ENCODE measurements at regions not wholly inside any gene's neighbourhood (a gene's known extent, or its start where the extent isn't known, plus 50 kb on each side); places are given as distances from the start of the nearest gene placed in this dataset.

DNA sequence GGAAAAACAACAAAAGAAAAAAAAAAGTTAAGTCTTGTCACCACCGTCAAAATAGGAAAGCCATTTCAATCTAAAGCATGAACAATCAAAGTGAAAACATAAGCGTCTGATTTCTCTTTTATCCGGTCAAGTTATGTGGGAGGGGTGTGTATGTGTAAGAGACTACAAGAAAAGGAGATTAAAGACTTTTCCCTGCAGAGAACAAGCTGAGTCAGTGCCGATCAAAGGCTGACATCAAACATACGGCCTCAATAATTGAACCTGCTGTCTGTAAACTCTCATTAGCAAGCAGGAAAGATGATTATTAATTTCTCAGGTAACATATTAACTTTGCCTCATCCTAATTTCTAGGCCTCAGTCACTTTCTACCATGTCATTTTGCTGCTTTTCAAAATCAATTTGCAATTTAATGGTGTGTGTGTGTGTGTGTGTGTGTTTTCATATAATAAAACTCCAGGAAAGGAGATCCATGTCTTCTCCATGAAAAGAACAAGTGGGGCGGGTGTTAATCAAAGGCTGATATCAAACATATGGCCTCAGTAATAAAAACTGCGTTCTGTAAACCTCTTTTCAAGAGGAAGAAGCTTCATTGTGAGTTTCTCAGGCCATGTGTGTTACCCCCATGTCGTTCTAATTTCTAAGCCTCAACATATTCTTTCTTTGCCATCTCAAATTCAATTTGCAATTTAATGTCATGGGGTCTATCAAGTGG, 649.1 kb upstream of the SORCS1 start:
- no peak overlapping the region for H3K4me3 ChIP-seq (ENCODE audit: low read depth, low read length)

- H3K4me3 ChIP-seq (ENCODE audit: low read depth, low read length): no peak overlapping the region
These were observed 645.4 kb upstream of the SORCS1 start for GRCh38 chr10:107809889-107810288.

DNA sequence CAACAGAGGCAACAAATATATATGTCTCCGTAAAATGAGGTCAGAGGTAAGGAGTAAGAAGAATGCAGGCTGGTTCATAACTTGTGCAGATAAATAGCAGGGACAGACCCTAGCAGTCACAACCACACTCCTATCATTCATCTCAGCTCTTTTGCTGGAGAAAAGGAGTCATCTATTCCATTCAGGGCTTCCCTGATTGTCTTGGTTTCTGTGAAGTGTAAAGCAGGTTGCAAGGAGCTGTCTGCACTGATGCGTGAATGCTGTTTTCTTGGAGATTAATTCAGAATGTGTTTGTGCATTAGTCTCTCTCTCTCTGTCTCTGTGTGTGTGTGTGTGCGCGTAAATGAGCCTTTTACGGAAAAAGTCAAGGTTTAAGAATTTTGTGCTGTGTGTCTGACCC, 643.3 kb upstream of the SORCS1 start:
- H3K4me3 ChIP-seq (ENCODE audit: low read depth, low read length): no peak overlapping the region

GRCh38 chr10:107806026-107806425, 641.5 kb upstream of the SORCS1 start:
- H3K4me3 ChIP-seq (ENCODE audit: low read depth, low read length): no peak overlapping the region

- no peak overlapping the region for H3K4me3 ChIP-seq (ENCODE audit: low read depth, low read length)
These were observed 639.0 kb upstream of the SORCS1 start for GRCh38 chr10:107803546-107803945.

DNA sequence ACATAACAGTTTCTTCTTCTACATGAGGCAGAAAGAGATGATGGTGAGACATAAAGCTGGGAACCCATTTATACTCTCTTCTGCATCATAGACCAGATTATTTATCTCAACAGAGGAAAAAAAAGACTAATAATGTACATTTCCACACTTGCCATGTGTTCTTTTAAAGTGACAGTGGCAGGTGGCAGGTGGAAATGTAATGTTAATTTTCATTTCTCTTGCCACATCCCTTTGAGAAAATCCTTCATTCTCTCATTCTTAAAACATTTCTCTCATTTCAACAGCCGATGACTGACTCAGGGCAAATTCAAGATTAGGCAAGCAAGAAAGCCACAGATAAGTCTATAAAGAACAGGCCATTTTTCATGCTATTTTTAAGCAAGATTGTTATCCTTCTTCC, 635.6 kb upstream of the SORCS1 start:
- no peak overlapping the region for H3K4me3 ChIP-seq (ENCODE audit: low read depth, low read length)

DNA sequence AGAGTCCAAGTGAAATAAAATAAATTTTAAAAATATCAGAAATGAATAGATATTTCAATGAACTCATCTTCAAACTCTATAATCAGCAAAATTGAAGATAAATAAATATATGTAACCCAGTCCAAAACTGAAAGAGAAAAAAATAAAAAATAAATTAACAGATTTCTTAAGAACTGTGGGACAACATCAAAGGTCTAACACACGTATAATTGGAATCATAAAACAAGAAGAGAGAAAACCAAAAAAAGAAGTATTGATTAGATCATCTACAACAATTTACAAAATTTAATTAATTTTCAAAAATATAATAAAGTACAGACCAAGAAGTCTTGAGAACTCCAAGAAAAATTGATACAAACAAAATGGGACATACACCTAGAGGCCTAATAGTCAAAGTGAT, 625.8 kb upstream of the SORCS1 start:
- H3K4me3 ChIP-seq (ENCODE audit: low read depth, low read length): no peak overlapping the region

- H3K4me3 ChIP-seq (ENCODE audit: low read depth, low read length): no peak overlapping the region
These were observed 606.6 kb upstream of the SORCS1 start for GRCh38 chr10:107771066-107771465.

DNA sequence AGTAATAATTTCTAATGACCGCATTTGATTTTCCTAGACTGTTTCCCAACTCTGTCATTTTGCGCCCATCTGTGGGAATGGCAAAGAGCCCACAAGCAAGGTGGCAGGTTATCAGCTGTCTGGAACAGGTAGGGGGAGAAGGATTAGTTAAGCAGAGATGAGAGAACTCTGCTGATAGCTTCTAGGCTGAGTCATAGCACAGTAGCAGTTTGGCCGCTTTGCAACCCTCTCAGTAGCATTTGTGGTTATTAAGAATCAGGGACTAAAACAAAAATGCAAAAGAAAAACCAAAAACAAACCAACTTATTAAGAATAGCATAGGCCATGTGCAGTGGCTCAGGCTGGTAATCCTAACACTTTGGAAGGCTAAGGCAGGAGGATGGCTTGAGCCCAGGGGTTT, 602.7 kb upstream of the SORCS1 start:
- no peak overlapping the region for H3K4me3 ChIP-seq (ENCODE audit: low read depth, low read length)

- H3K4me3 ChIP-seq (ENCODE audit: low read depth, low read length): no peak overlapping the region
These were observed 590.3 kb upstream of the SORCS1 start for GRCh38 chr10:107754814-107755213.

- H3K4me3 ChIP-seq (ENCODE audit: low read depth, low read length): no peak overlapping the region
These were observed 584.7 kb upstream of the SORCS1 start for GRCh38 chr10:107749235-107749634.

GRCh38 chr10:107747851-107748250, 583.3 kb upstream of the SORCS1 start:
- H3K4me3 ChIP-seq (ENCODE audit: low read depth, low read length): no peak overlapping the region

DNA sequence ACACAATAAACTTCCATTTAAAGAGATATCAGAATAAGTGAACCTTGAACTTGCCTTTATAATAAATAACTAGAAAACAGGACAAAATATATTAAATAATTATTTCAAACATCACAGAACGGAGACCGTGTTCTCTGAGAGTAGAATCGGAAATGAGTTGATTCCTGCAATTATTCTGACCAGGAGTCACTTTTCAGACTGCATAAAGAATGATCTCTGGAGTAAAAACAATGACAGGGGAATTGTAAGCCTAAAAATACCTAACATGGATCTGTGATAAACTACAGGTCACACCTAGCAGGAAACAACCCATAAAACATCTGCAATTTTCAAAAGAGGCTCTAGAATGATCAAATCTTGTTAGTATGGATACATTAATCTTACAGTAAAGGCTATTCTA, 577.5 kb upstream of the SORCS1 start:
- no peak overlapping the region for H3K4me3 ChIP-seq (ENCODE audit: low read depth, low read length)

DNA sequence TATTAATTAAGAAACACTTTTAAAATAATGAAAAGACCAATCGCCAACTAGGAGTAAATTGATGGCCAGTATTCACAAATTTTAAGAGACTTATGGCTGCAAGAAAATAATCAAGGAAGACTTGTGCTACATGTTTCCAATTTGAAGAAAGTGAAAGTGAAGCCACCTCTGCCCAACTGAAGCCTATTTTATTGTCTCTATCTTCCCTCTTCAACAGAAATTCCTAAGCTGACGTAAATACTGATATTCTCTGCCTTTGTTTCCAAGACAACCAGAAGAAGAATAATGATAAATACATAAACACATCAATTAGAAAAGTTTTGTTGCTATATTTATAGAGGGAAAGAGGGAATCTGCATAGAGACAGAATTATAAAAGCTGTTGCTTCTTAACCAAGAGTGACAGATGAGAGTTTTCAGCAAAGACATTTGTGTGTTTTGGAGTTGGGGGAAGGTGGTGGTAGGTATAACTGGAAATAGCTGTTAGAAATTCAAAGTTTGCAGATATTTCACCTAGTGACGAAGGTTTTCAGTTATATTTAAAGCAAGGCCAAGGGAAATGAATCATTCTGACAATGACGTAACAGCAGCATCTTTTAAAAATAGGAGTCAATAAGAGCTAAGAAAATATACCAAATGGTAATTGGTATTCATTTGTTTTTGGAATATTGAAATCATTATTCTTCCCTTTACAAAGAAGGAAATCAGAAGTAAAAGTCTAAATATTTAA, 576.6 kb upstream of the SORCS1 start:
- H3K4me3 ChIP-seq (ENCODE audit: low read depth, low read length): no peak overlapping the region

DNA sequence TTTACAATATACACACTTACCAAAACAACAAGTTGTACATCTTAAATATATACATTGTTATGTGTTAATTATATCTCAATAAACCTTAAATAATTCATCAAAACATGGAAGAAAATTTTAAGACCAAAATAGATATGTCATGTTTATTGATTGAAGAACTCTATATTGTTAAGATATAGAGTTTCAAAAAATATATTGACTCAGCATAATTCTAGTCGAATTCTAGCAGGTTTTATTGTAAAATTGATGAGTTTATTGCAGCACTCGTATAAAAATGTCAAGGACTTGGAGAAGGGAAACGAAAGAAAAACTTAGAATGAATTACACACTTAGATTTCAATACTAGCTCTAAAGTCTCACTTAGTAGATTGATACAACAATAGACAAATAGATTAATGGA, 575.4 kb upstream of the SORCS1 start:
- H3K4me3 ChIP-seq (ENCODE audit: low read depth, low read length): no peak overlapping the region

DNA sequence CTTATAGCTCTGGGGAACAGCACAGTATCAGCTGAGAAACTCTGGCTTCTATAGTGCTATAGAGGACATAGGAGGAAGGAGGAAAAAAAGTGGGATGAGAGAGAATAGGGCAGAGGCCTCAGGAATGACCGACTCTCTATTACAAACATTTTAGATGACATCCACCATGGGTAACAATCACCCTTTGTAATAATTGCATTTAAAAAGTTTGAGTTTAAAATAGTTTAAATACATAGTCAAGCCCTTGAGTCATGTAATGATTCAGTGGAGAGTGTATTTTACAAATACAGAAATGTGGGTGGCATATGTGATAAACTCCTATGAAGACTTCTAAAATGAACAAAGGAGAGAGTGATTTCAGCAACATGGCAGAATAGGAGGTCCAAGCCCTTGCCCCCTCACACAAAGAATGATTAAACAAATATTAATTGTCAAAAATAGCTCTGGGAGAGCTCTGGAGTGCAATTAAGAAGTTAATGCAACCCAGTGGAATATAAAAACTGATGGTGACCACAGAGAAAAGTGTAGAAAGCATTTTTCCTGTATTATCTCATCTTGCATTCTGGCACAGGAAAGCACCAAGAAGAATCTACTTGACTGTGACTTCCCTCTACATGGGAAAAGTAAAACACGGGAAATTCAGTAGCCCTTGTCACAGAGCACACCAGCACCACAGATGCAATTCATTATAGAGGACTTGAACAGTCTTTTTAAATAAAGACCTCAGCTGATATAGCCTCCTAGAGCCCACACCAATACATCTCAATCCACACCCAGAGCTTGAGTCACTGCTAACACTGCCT, 569.0 kb upstream of the SORCS1 start:
- no peak overlapping the region for H3K4me3 ChIP-seq (ENCODE audit: low read depth, low read length)

GRCh38 chr10:107732045-107732444, 567.5 kb upstream of the SORCS1 start:
- H3K4me3 ChIP-seq (ENCODE audit: low read depth, low read length): no peak overlapping the region

DNA sequence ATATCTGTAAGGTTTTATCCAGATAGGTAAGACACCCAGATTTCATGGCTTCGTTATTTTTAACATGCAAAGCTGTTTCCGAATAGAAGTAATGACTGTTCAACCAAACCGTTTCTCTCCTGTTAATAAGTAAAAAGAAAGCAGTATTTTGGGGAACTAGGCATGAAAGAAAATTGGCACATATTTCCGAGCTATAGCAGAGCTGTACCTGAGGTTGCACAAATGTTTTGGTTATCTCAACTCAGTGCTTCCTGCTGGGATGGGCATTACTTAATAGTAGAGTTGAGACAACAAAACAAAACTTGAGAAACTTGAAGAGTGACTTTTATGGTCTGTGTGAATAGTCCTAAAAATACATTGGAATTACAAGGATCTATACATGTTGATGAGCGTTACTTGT, 564.3 kb upstream of the SORCS1 start:
- H3K4me3 ChIP-seq (ENCODE audit: low read depth, low read length): no peak overlapping the region

- H3K4me3 ChIP-seq (ENCODE audit: low read depth, low read length): no peak overlapping the region
These were observed 563.3 kb upstream of the SORCS1 start for GRCh38 chr10:107727767-107728317.

- no peak overlapping the region for H3K4me3 ChIP-seq (ENCODE audit: low read depth, low read length)
These were observed 554.4 kb upstream of the SORCS1 start for GRCh38 chr10:107718864-107719263.

DNA sequence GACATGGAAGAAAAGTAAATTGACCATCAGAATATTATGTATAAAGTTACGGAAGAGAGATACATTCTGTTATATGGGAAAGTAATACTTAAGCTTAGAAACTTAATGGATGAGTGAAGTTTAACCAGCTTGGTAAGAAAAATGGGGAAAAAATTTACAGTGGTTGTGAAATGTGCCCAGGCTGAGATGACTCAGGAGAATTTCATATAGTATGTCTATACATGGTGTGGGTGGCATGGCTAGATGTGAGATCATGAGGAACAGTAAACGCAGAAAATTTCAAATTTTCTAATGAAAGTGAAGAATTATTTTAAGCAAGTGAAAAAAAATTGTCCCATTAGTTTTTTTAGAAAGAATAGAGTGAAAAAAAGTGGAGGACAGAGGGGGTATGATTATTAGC, 552.5 kb upstream of the SORCS1 start:
- H3K4me3 ChIP-seq (ENCODE audit: low read depth, low read length): no peak overlapping the region

- H3K4me3 ChIP-seq (ENCODE audit: low read depth, low read length): no peak overlapping the region
These were observed 551.1 kb upstream of the SORCS1 start for GRCh38 chr10:107715565-107715964.

Data from iPS-11a (cell line).